Anterior cingulate cortex (tissue), 58 donors: ENCODE measurements at regions not wholly inside any gene's neighbourhood (a gene's known extent, or its start where the extent isn't known, plus 50 kb on each side); places are given as distances from the start of the nearest gene placed in this dataset.
"Not testable (repeated sequence)": the region's sequence is repeated elsewhere in the genome, so short reads cannot be mapped to it uniquely, and the experiment has no call there.

ENCODE experiments used
- DNase-seq, 58 donors: peaks; one replicate each; lab custom pipeline; 2025; lab: John Stamatoyannopoulos, UW

DNA sequence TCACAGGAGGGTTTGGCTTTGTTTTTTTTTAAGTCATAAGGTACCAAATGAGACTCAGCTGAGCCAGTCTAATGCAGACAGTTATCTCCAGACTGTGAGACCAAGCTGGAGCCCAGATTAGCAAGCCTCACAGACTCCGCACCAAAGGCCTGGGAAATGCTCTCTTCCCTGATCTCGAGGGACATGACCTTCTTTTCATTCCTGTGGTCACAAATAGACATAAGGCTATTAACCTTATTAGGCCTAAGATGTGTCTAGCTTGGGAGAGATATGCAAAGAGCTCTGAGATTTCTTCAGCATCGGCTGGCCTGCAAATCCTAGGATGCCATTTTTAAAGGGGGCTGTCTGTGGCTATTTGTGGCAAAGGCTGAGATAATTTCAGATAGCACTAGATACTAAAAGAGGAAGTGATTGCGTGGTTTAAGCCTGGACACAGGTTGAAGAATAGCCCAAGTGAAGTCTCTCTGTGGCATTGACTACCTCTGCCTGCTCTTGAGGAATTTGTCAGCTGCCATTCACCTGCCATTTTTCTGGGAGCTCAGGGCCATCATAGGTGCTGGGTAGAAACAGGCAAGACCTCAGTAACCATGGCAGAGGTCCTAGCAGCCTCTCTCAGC, 301.3 kb downstream of the SIPA1L2 start:
- no peak for DNase-seq

DNA sequence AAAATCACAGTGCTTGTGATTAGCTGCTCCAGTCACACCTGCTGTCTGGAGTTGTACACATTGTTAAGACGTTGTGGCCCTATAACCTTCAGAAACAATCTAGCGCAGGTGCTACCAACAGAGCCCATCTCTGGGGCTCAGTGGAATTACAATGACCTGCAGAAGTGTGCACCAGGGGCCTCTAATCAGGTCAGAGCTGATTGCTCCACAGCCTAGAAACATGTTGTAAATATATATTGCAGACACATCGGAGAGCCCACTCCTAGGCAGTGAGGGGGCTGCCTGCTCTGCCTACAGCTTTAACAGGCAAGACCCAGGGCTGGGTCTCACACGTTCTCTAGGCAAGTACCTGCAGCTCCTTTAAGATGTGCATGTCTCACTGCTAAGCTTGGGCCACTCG, 302.0 kb downstream of the SIPA1L2 start:
- DNase-seq = no peak

DNA sequence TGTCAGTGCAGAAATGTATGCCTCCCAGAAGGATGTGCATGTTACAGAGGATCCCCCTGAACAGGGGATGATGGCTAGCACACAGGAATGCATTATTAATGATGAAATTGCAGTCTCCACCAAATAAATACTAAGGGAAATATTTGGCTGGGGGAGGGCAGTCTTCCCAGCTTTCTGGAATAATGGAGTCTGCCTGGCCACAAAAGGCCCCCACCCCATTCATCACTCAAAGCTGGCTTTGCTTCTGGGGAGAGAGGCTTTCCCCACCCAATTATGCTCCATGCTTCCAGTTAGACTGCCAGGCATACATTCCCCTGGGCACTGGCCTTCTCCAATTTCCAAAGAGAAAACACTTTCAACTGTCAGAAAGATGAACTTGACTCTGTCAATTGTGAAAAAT, 302.7 kb downstream of the SIPA1L2 start:
- DNase-seq = no peak

DNA sequence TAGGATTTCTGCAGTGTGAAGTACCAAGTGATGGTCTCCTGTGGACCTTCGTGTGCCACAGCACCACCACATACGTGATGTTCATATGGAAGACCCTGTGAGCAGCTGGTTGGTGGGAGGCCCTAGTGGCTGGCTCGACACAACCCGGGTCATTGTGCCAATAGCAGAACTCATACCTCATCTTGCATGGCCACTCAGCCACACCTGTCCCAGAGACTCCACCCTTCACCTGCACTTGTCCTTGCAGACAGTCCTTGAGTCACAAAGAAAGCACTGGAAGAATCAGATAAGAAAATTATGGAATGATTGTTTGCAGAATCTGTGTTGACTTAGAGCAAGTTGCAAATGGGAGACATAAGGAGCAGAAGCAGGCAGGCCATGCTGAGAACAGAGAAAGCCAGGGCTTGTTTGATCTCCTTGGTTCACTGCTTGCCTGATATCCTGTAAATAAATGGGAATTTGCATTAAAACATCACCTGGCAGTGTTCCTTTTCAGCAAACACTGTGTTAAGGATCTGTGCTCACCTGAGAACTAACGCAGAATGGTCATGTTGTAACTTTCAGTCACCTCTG, 307.7 kb downstream of the SIPA1L2 start:
- no peak for DNase-seq

DNA sequence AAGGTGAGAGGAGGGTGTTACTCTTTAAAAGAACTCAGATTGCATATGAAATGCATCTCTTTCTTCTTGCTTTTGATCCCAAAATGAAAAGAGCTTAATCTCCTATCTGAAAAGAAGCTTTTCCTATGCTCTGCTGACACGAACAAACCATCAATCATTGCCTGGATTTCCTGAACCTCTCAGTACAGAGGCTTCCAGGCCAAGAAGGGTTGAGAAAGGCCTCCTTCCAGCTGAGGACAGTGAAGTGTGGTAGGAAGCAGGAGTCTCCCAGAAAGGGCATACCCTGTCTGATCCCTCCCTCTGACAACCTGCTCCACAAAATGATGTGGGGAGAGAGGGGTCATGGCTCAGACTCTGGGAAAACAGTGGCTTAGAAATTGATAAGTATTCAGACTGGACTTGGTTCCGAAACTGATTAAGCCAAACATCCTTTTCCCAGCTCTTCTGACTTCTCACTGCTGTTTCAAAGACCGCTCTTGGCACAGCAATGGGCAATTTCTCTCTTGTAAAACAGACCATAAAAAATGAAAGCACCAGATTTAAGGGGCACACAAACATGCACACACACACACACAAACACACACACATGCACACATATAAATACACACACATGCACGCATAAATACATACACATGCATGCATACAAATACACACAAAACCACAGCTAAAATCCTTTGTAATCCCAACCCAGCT, 310.3 kb downstream of the SIPA1L2 start:
- no peak for DNase-seq

DNA sequence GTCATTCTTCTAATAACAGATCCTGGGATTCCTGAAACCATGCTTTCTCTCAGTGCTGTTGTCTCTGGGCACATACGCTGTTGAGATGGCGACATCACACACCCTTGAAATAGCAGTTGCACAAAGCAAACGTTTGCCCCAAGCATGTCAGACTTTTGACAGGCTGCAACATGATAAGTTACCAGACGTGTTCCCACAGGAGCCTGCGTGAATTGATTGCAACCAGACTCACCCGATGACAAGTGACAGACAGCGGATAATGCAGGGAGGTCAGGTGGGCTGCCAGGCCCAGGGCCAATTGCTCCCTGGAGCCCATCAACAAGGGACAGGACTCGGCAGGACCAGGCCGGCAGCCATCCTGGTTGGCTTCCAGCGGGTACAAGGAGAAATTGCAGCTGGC, 310.9 kb downstream of the SIPA1L2 start:
- peak in 1 of 58 donors; percentile 8 for DNase-seq

DNA sequence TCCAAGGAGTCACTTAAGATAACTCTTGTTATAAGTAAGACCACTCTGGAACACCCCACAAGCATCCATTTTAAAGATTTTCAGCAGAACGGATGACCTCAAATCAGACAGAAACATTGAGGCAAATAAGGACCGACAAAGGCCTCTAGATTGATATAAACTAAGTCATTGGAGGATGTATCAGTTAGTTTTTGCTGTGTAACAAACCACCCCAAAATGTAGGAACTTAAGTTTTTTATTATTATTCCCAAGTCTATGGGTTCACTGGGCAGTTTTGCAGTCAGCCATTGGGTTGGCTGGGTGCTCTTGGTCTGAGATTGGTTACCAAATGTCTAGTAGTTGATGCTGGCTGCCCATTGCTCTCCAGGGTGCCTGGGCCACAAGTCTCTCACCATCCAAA, 311.8 kb downstream of the SIPA1L2 start:
- no peak for DNase-seq

DNA sequence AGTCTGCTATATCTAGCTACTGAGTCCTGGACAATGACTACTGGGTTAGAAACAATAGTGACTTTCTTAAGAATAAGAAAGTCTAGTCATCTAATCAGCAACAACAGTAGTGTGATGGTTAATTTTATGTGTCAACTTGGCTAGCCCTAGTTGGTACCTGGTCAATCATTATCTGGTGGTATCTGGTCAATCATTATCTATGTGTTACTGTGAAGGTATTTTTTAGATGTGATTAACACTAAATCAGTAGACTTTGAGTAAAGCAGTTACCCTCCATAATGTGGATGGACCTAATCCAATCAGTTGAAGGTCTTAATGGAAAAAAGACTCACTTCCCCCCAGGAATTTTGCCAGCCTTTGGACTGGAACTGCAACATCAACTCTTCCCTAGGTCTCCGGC, 312.6 kb downstream of the SIPA1L2 start:
- no peak for DNase-seq

DNA sequence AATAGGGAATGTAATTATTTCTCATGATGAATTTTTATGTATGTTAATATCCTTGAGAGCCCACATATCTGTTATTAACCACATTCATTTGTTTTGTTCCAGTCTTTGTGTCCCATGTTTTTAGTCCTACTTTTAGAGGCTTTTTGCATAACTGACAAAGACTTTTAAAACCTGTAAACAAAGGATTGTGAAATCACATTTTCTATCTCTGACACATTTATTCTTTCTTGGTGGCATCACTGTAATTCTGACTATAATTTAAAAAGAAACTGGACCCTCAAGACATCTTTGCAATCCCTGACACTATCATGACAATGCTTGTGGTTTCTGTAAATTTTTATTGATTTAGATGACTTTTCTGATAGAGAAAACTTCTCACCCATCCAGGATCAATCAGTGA, 313.1 kb downstream of the SIPA1L2 start:
- DNase-seq = no peak

DNA sequence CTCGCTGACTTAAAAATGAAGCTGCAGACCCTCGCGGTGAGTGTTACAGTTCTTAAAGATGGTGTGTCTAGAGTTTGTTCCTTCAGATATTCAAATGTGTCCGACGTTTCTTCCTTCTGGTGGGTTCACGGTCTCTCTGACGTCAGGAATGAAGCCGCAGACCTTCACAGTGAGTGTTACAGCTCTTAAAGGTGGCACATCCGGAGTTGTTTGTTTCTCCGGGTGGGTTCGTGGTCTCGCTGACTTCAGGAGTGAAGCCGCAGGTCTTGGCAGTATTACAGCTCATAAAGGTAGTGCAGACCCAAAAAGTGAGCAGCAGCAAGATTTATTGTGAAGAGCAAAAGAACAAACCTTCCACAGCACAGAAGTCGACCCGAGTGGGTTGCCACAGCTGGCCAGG, 316.1 kb downstream of the SIPA1L2 start:
- not testable (repeated sequence) for DNase-seq

DNA sequence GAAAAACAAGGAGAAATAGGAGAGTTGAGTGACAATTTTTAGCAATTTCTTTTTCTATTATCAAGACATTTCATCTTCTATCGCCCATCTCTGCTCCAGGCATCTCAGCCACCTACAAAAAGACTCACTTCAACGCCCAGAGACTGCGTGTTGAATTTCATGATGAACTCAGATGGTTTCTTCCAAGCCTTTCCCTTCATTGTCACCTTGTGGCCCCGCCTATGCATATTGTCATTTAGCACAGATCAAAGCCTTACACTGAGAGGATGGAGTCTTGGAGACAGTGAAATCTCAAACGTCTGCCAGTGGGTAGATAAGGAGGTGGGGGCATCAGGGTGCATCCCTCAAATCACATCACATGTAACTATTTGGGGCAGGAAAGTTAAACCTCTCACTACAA, 319.4 kb downstream of the SIPA1L2 start:
- no peak for DNase-seq

DNA sequence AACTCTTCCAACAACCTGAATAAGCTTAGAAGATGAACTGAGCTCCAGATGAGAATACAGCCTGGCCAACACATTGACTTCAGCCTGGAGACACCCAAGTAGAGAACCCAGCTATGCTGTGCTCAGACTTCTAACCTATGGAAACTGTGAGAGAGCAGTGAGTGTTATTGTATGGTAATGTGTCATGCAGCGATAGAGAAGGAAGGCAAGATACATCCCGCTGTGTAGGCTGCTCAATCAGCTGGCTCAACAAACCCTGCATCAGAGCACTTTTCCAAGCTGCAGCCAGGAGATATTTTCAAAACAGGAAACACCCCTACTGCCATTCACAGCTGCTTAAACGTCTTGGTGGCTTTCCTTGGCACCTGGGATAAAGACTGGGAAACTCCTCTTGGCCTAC, 321.3 kb downstream of the SIPA1L2 start:
- no peak for DNase-seq

DNA sequence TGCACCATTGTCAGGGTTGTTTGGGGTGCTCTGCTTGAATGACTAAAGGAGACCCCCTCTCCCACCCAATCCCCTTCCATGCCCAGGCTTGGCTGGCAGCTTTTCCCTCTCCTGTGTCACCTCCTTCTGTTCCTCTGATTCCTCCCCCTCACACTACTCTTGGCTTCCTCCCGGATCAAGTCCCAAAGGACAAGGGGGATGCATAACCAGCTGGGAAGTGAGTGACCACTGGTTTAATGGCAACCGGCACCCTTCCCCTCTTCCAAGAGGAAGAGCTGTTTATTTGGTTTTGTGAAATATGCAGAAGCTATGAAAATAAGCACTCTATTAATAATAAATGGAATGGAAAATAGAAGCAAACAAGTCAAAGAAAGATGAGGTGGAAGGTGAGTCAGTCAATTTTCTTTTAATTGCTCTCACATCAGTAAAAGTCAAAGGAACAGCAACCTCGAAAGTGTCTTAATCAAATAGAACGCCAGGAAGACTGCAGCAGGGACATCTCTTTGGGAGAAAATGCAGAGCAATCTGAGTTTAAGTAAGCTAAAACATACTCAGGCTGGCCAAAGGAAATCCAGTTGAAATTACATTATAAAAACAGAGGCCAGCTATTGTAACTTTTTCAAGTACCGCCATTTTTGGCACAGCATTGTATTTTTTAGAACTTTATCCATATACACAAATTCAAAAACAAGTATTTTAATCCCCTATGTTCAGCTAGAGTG, 322.5 kb downstream of the SIPA1L2 start:
- no peak for DNase-seq

DNA sequence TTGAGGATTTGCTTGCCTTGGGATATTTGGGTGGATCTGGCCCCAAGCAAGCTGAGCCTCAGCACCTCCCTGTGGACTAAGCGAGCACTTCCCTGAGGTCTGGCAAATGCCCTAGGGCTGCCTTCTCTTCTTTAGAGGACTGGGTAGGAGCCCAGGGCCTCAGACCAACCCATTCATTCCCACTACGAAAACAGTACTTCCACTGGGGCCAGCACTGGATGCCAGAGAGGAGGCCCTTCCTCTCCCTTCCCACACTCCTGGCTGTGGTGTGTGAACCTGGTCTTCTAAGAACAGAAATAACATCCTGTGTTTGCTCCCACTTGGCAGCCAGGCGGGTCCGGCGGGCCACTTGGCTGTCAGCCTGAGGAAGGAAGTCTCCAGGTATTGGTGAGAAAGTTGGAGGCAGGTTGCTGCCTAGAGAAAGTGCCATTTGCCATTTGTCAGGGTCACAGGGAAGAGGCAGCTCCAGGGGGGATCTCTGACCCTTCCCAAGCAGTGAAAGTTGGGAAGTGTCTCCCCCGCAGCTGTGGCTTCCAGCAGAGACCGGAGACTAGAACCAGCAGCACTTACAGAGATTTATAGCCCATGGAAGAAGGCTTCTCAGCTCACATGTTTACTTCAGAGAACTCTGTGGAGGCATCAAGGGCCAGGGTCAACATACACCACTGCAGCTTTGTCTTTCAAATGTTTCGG, 323.5 kb downstream of the SIPA1L2 start:
- DNase-seq = peak in 1 of 58 donors; percentile 12

DNA sequence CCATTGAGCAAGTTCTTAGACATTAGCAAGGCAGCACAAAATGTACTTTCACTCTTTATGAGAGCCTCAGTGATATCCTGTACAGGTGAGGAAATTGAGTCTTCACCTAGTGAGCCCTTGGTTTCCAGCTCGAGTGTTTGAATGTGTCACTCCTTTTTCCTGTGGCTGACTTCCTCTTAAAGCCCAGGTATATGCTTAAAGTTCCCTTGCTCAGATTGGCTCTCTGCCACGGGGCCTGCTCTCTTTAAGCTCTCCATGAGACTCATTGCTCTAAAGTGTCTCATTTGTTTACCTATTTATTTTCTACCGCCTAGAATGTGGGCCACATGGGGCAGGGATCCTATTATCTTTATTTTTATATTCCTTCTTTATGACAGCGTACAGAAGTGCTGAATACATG, 324.9 kb downstream of the SIPA1L2 start:
- DNase-seq = no peak

DNA sequence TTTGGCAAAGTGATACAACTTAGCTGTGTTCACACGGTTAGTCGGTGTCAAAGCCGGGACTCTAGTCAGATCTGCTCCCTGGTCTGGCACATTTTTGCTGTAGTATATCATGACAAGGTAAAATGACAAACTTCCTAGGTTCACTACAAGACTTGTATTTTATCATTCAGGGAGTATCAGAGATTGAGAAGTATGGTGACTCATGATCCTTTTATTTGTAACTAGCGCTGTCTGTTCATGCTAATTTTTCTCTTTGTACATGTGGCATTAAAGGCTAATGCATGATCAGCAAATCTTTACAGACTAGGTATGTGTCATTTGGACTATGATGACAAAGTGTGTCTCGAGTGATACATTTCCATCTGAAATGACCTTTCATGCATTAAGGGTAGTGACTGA, 326.7 kb downstream of the SIPA1L2 start:
- DNase-seq = no peak

DNA sequence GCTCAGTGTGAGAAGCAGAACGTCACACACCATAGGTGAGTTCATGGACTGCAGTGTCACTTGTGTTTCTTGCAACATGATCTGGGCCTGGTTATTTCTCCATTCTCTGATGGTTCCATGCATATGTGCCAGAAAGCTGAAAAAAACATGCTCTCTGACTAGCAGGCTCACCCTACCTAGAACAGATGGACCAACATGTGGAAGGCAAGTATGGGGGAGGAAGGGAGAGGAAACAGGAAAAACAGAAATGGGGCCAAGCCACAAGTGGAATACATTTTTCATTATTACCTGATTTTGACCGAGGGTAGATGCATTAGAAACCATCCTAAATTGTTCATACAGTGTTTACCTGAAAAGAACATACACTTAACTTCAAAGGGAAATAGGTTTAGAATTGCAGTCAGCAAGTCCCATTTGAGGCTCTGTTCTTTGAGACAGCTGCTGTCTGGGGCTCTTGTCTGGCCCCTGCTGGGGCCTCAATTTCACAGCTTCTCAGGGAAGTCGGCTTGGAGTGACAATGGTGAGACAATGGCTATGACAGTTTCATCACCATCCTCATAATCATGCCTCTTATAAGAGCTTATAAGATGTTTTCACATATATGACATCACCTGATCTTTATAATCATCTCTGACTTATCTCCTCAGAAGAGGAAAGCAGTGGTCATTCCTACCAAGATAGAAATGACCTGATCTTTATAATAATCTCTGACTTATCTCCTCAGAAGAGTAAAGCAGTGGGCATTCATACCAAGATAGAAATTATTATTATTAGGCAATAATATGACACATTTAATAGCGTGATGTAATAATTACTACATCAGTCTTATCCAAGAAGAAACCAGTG, 327.3 kb downstream of the SIPA1L2 start:
- no peak for DNase-seq

DNA sequence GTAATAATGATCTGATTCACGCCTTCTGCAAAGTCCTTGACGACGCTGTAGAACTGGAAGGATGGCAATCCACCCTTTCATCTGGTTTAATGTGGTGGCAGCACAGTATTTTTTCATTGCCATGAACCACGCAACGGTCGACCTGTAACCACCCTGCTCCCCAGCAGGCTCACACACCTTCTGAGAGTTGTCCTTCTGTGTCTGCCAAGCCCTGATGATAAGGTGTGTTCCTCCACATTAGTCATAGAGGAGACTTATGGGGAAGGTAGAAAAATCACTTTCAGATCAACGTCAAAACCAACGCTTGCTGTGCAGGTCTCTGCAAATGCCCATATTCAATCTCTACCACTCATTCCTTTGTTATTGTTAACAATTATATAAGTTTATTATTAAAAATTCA, 328.7 kb downstream of the SIPA1L2 start:
- DNase-seq = no peak

DNA sequence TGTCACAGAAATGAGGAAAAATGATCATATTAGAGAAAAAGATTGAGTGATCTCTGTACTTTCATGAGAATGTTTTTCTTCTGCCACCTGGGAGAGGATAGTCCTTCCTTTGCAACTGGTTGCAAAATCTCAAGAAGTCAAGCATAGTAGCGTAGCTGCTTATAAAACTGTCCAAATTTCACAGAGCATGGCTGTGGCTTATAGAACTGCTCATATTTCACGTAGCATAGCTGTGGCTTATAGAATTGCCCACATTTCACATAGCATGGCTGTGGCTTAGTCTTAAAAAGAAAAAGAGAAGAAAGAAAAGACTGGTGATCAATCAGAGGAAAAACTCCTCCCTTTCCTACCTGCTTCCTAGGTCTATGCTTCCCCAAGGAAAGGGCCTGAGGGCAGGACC, 329.5 kb downstream of the SIPA1L2 start:
- DNase-seq = no peak

DNA sequence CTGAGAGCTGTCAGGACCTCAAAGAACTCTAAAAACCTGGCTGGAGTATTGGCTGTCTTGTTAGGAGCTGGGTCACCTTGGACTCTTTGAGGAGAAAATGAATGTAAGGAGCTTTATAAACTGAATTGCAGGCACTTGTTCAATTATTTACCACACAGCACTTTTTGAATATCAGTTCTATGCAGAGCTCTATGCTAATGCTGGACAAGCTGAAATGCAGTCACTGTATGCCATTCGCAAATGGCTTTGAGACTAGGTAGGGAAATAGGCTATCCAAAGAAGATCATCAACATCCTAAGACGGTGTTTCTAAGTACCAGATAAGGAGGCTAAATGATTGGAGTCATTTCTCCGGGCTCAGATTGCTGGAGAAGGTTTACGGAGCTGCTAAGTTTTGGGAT, 333.5 kb downstream of the SIPA1L2 start:
- no peak for DNase-seq
